ENCODE measurements at regions not wholly inside any gene's neighbourhood (a gene's known extent, or its start where the extent isn't known, plus 50 kb on each side); places are given as distances from the start of the nearest gene placed in this dataset.

DNA sequence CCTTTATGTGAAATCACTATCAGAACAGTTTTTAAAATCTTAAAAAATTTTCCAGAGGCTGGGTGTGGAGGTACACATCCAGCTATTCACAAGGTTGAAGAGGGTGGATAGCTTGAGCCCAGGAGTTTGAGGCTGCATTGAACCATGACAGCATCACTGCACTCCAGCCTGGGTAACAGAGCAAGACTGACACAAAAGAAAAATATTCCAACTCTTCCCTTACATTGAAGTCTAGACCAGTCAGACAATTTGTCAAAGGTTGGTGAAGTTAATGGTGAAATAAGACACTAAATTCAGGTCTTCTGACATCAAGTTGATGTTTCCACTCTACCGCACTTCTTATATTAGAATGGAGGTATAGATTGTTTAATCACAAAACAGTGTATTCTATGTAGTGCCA, 52.8 kb downstream of the HYCC2 start:
- Mint-ChIP-seq H3K27me3 (no peaks in the 10 kb centered on the region), H3K36me3 (peaks cover 12% of the 10 kb centered on the region), H3K27ac (no peak overlapping the region), H3K4me1 (ENCODE audit: low read depth) (peaks cover 11% of the 10 kb centered on the region), H3K9me3 (no peaks in the 10 kb centered on the region), H3K4me3 (no peak overlapping the region)
- no peak for DNase-seq
- CTCF ChIA-PET = interaction anchor here (0.8 kb wide), 1 partner anchor 8 kb away, joined by 3 read pairs; no protein-coding TSS in a partner anchor
- intact Hi-C loops (cut with micrococcal nuclease) = no loop called here
- POLR2A ChIA-PET = no interaction called here

DNA sequence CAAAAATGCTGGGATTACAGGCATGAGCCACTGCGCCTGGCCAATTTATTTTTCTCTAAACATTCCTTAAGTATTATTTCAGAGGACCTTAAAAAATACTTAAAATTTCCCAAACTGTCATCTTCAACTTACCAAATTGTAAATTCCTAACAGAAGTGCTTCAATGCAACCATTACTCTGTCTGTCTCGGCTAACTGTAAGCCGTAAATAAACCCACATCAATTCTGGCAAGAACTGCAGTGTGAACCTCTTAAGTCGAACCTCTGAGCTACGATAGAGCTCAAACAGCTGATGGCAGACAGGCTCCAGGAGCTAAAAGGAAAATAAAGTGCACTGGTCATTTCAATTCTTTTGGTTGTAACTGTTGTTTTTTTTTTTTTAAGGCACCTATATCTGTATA, 53.4 kb upstream of the ORC2 start:
- intact Hi-C loops (cut with micrococcal nuclease) = no loop called here
- Mint-ChIP-seq H3K27me3 (no peaks in the 10 kb centered on the region), H3K27ac (no peak overlapping the region), H3K4me1 (ENCODE audit: low read depth) (peaks cover 5% of the 10 kb centered on the region), H3K36me3 (peaks cover 10% of the 10 kb centered on the region), H3K4me3 (no peak overlapping the region), H3K9me3 (no peaks in the 10 kb centered on the region)
- no peak for DNase-seq
- POLR2A ChIA-PET = no interaction called here
- CTCF ChIA-PET = no interaction called here

All from activated CD4-positive, alpha-beta memory T cell treated with anti-CD3 and anti-CD28 coated beads for 36 hours (primary cell).